Osteocyte (in vitro differentiated cells): ENCODE measurements at regions not wholly inside any gene's neighbourhood (a gene's known extent, or its start where the extent isn't known, plus 50 kb on each side); places are given as distances from the start of the nearest gene placed in this dataset.

ENCODE experiments used
- DNase-seq: peaks from one replicate; pipeline ENCODE4 v3.0.0; 2021; ENCODE audit warnings: mixed read lengths; ENCODE audit not compliant: unreplicated experiment; ENCODE audit errors: extremely low spot score
- H3K27ac Mint-ChIP-seq: one replicate; pipeline ENCODE4 v1.8.0; 2021; ENCODE audit warnings: mild to moderate bottlenecking, mixed read lengths; ENCODE audit not compliant: unreplicated experiment
- H3K27me3 Mint-ChIP-seq: one replicate; pipeline ENCODE4 v1.8.0; 2021; ENCODE audit warnings: mixed read lengths; ENCODE audit not compliant: unreplicated experiment
- H3K36me3 Mint-ChIP-seq: one replicate; pipeline ENCODE4 v1.8.0; 2021; ENCODE audit warnings: mixed read lengths; ENCODE audit not compliant: unreplicated experiment
- H3K4me1 Mint-ChIP-seq: one replicate; pipeline ENCODE4 v1.8.0; 2021; ENCODE audit warnings: mixed read lengths; ENCODE audit not compliant: unreplicated experiment
- H3K4me3 Mint-ChIP-seq: one replicate; pipeline ENCODE4 v1.8.0; 2021; ENCODE audit warnings: mild to moderate bottlenecking, moderate library complexity, mixed read lengths; ENCODE audit not compliant: unreplicated experiment
- H3K9me3 Mint-ChIP-seq: one replicate; pipeline ENCODE4 v1.8.0; 2021; ENCODE audit warnings: mixed read lengths; ENCODE audit not compliant: unreplicated experiment
- CTCF ChIP-seq: fragments of 200-600 bp; sonication (generic); IDR thresholded peaks from 2 replicates; pipeline ENCODE4 v1.5.0; 2021; ENCODE audit warnings: antibody characterized with exemption, mild to moderate bottlenecking, moderate library complexity

- Mint-ChIP-seq H3K4me3 (no peak overlapping the region), H3K9me3 (no peaks in the 10 kb centered on the region), H3K36me3 (no peaks in the 10 kb centered on the region), H3K27me3 (no peaks in the 10 kb centered on the region), H3K4me1 (no peaks in the 10 kb centered on the region), H3K27ac (no peak overlapping the region)
- DNase-seq: no peak
- no peak for TF ChIP-seq CTCF
These were observed 274.4 kb upstream of the ZFP64 start for GRCh38 chr20:52465991-52466390.

- Mint-ChIP-seq H3K9me3 (peaks cover 7% of the 10 kb centered on the region), H3K4me3 (no peak overlapping the region), H3K27ac (no peak overlapping the region), H3K4me1 (no peaks in the 10 kb centered on the region), H3K36me3 (no peaks in the 10 kb centered on the region), H3K27me3 (no peaks in the 10 kb centered on the region)
- TF ChIP-seq CTCF: no peak
- DNase-seq: no peak
These were observed 270.0 kb upstream of the ZFP64 start for GRCh38 chr20:52461582-52461981.

GRCh38 chr20:52459150-52459549, 267.6 kb upstream of the ZFP64 start:
- H3K36me3 Mint-ChIP-seq: no peaks in the 10 kb centered on the region
- no peak overlapping the region for H3K4me3 Mint-ChIP-seq
- H3K4me1 Mint-ChIP-seq: peaks cover 5% of the 10 kb centered on the region
- peaks cover 7% of the 10 kb centered on the region for H3K9me3 Mint-ChIP-seq
- no peak overlapping the region for H3K27ac Mint-ChIP-seq
- no peak for DNase-seq
- TF ChIP-seq CTCF: no peak
- no peaks in the 10 kb centered on the region for H3K27me3 Mint-ChIP-seq

GRCh38 chr20:52457826-52458225, 266.2 kb upstream of the ZFP64 start:
- no peak for TF ChIP-seq CTCF
- DNase-seq: no peak
- peaks cover 7% of the 10 kb centered on the region for H3K9me3 Mint-ChIP-seq
- H3K4me3 Mint-ChIP-seq: no peak overlapping the region
- H3K27me3 Mint-ChIP-seq: no peaks in the 10 kb centered on the region
- no peaks in the 10 kb centered on the region for H3K36me3 Mint-ChIP-seq
- H3K27ac Mint-ChIP-seq: no peak overlapping the region
- H3K4me1 Mint-ChIP-seq: peaks cover 5% of the 10 kb centered on the region

- no peak for TF ChIP-seq CTCF
- H3K4me3 Mint-ChIP-seq: no peak overlapping the region
- H3K36me3 Mint-ChIP-seq: no peaks in the 10 kb centered on the region
- peaks cover 5% of the 10 kb centered on the region for H3K4me1 Mint-ChIP-seq
- no peak for DNase-seq
- H3K27me3 Mint-ChIP-seq: no peaks in the 10 kb centered on the region
- H3K9me3 Mint-ChIP-seq: peaks cover 7% of the 10 kb centered on the region
- H3K27ac Mint-ChIP-seq: no peak overlapping the region
These were observed 263.1 kb upstream of the ZFP64 start for GRCh38 chr20:52454660-52455059.
